MCF 10A (cell line): ENCODE measurements at regions not wholly inside any gene's neighbourhood (a gene's known extent, or its start where the extent isn't known, plus 50 kb on each side); places are given as distances from the start of the nearest gene placed in this dataset.

ENCODE experiments used
- BruUV-seq: library from RNA; stranded (reverse); fragments of 400-500 nt; replicated peaks from 2 replicates; lab custom pipeline; 2021; lab: Mats Ljungman, UMichigan
- CTCF ChIA-PET: fragments of 300-600 bp; sonication (Branson Sonifier 250); formaldehyde crosslinking; extraction: SDS; loops from one replicate; lab custom pipeline; 2021; ENCODE audit warnings: antibody characterized with exemption, inconsistent platforms; lab: Yijun Ruan, JAX
- POLR2A ChIA-PET: fragments of 300-600, 350-650 bp; sonication (Branson Sonifier 250); formaldehyde crosslinking; extraction: SDS; loops from one replicate; lab custom pipeline; 2020; ENCODE audit warnings: antibody characterized with exemption, inconsistent platforms; lab: Yijun Ruan, JAX
- DNase-seq: peaks from one replicate; pipeline ENCODE4 v3.0.0-alpha.2; 2018; ENCODE audit not compliant: unreplicated experiment
- H3K27ac Mint-ChIP-seq: one replicate; pipeline ENCODE4 v1.8.0; 2022; ENCODE audit warnings: mild to moderate bottlenecking, low read depth, mixed read lengths; ENCODE audit not compliant: unreplicated experiment
- H3K27me3 Mint-ChIP-seq: one replicate; pipeline ENCODE4 v1.8.0; 2022; ENCODE audit warnings: mixed read lengths; ENCODE audit not compliant: insufficient read depth, unreplicated experiment
- H3K36me3 Mint-ChIP-seq: one replicate; pipeline ENCODE4 v1.8.0; 2022; ENCODE audit warnings: mild to moderate bottlenecking, moderate library complexity, mixed read lengths; ENCODE audit not compliant: insufficient read depth, unreplicated experiment
- H3K4me1 Mint-ChIP-seq: one replicate; pipeline ENCODE4 v1.8.0; 2022; ENCODE audit warnings: mixed read lengths; ENCODE audit not compliant: insufficient read depth, unreplicated experiment
- H3K4me3 Mint-ChIP-seq: one replicate; pipeline ENCODE4 v1.8.0; 2022; ENCODE audit warnings: mild to moderate bottlenecking, moderate library complexity, mixed read lengths; ENCODE audit not compliant: unreplicated experiment
- H3K9me3 Mint-ChIP-seq: one replicate; pipeline ENCODE4 v1.8.0; 2022; ENCODE audit warnings: mixed read lengths; ENCODE audit not compliant: unreplicated experiment
- intact Hi-C: fragments of 100-400 bp; cut with micrococcal nuclease; formaldehyde crosslinking; loops from 2 replicates; pipeline ENCODE4 v1.14.1; 2022
- TF ChIP-seq, protein P1 (sequence below): fragments of 200-600 bp; IDR thresholded peaks from one replicate; pipeline ENCODE4 v1.8.0; 2022; ENCODE audit warnings: antibody characterized with exemption, mild to moderate bottlenecking; ENCODE audit not compliant: unreplicated experiment

DNA sequence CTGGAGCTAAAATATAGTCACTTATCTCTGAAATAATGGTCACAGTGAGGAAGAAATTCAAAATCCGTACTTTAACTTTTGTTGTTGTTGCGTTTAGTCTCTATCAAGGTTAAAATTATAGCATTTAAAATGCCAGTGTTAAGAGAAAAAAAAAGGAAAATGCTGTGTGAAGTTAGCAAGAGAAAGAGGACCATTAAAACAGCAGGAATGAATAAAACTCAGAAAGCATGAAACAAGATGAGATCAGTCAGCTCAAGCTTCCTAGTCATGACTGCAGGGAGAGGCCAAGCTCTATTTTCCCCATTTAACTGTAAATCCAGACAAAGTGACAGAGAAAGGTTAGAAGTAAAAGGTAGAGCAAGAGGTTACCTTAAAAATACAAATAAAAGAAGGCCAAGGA lies 281.7 kb upstream of the ATP5MC3 start:
- Mint-ChIP-seq H3K4me1 (no peaks in the 10 kb centered on the region), H3K27ac (no peak overlapping the region), H3K9me3 (no peaks in the 10 kb centered on the region), H3K4me3 (no peak overlapping the region), H3K36me3 (no peaks in the 10 kb centered on the region), H3K27me3 (no peaks in the 10 kb centered on the region)
- DNase-seq: no peak
- ChIA-PET CTCF (no interaction called here), POLR2A (interaction anchor here (0.7 kb wide), 1 partner anchor 26 kb away, joined by 3 read pairs; no protein-coding TSS in a partner anchor)
- intact Hi-C loops: no loop called here
- no TSS peak for BruUV-seq
- TF ChIP-seq, protein P1, sequence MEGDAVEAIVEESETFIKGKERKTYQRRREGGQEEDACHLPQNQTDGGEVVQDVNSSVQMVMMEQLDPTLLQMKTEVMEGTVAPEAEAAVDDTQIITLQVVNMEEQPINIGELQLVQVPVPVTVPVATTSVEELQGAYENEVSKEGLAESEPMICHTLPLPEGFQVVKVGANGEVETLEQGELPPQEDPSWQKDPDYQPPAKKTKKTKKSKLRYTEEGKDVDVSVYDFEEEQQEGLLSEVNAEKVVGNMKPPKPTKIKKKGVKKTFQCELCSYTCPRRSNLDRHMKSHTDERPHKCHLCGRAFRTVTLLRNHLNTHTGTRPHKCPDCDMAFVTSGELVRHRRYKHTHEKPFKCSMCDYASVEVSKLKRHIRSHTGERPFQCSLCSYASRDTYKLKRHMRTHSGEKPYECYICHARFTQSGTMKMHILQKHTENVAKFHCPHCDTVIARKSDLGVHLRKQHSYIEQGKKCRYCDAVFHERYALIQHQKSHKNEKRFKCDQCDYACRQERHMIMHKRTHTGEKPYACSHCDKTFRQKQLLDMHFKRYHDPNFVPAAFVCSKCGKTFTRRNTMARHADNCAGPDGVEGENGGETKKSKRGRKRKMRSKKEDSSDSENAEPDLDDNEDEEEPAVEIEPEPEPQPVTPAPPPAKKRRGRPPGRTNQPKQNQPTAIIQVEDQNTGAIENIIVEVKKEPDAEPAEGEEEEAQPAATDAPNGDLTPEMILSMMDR: no peak

DNA sequence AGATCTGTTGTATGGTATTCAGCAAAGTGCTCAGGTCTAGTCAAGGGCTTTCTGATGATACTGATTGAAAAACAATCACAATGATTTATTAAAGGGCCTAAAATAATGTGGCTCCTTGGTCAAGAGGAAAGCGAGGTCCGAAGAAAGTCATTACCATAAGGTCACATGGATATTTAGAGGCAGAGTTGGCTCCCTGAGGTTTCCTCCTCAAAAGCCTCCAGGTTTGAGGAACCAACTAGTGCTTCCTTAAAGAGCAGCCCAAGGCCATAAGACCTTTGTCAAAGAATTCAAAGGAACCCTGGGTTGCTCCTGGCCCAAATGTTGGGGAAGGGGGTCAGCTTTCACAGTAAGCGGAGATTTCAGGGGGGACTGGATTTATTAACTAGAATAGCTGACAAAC lies 280.7 kb upstream of the ATP5MC3 start:
- no peaks in the 10 kb centered on the region for H3K36me3 Mint-ChIP-seq
- no peaks in the 10 kb centered on the region for H3K9me3 Mint-ChIP-seq
- no peaks in the 10 kb centered on the region for H3K4me1 Mint-ChIP-seq
- no peak overlapping the region for H3K27ac Mint-ChIP-seq
- intact Hi-C loops: no loop called here
- H3K4me3 Mint-ChIP-seq: no peak overlapping the region
- no peak for DNase-seq
- no TSS peak for BruUV-seq
- POLR2A ChIA-PET: no interaction called here
- TF ChIP-seq, protein P1: no peak
- CTCF ChIA-PET: no interaction called here
- no peaks in the 10 kb centered on the region for H3K27me3 Mint-ChIP-seq

DNA sequence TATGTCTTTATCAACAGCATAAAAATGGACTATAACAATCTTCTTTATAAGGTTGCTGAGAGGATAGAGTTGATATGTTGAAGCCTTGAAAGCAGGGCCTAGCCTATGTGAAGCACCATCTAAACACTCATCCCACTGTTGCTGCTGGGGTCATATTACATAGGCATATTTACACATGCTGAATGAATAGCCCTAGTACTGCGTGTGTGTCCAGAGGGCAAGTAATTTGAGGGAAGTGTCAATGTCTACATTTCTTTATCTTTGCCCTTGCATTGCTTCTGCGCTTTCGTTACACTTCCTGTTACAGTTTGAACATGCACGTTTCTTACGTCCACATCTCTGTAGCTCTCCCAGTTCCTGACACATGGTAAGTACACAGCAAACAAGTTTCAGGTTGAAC lies 280.3 kb upstream of the ATP5MC3 start:
- TF ChIP-seq, protein P1: no peak
- POLR2A ChIA-PET: no interaction called here
- H3K27ac Mint-ChIP-seq: no peak overlapping the region
- no peaks in the 10 kb centered on the region for H3K36me3 Mint-ChIP-seq
- H3K9me3 Mint-ChIP-seq: no peaks in the 10 kb centered on the region
- CTCF ChIA-PET: no interaction called here
- H3K4me3 Mint-ChIP-seq: no peak overlapping the region
- no peaks in the 10 kb centered on the region for H3K4me1 Mint-ChIP-seq
- no peaks in the 10 kb centered on the region for H3K27me3 Mint-ChIP-seq
- intact Hi-C loops: no loop called here
- BruUV-seq: no TSS peak
- DNase-seq: no peak

DNA sequence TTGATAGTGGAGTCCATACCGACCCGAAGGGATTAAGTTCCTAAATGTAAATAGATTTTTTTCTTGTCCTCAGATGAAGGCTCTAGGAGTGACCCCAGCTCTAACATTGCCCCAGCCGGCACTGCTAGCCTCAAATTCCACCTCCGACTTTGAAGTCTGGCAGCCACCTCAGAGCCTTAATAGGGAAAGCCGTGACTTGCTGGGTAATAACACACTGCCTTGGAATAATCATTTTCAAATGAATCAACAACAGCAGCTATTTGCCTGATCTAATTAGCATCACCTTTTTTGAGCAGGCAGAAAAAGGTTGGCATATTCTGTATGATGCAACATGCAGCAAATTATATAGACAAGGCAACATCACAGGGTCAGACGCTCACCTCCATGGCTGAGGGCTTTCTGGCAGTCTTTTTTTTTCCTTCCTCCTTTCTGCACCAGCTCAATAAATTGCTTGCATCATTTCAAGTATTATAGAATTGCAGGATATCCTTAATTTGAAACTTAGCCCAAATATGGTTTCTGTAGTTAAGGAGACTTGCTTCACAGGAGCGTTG lies 276.5 kb upstream of the ATP5MC3 start:
- Mint-ChIP-seq H3K9me3 (no peaks in the 10 kb centered on the region), H3K4me3 (no peak overlapping the region), H3K36me3 (no peaks in the 10 kb centered on the region), H3K4me1 (no peaks in the 10 kb centered on the region), H3K27ac (no peak overlapping the region), H3K27me3 (no peaks in the 10 kb centered on the region)
- TF ChIP-seq, protein P1: no peak
- intact Hi-C loops: no loop called here
- DNase-seq: no peak
- ChIA-PET POLR2A (no interaction called here), CTCF (no interaction called here)
- no TSS peak for BruUV-seq
